Activated B cell treated with CpG ODN at 0.5 μM for 24 hours (primary cell): ENCODE measurements at regions not wholly inside any gene's neighbourhood (a gene's known extent, or its start where the extent isn't known, plus 50 kb on each side); places are given as distances from the start of the nearest gene placed in this dataset.

Source experiments
- ATAC-seq: fragments of 200-7000 bp; cut with Tn5 transposase; one replicate; pipeline ENCODE4 v1.10.0; 2021; ENCODE audit warnings: low read depth, mild to moderate bottlenecking, moderate library complexity
- CTCF ChIA-PET: fragments of 350-600 bp; sonication (Branson Sonifier 250); formaldehyde crosslinking; loops from one replicate; lab custom pipeline; 2021; ENCODE audit warnings: antibody characterized with exemption; lab: Charles Lee
- POLR2A ChIA-PET: fragments of 350-600 bp; sonication (Branson Sonifier 250); formaldehyde crosslinking; loops from one replicate; lab custom pipeline; 2021; ENCODE audit warnings: antibody characterized with exemption; lab: Charles Lee
- DNase-seq: peaks from one replicate; pipeline ENCODE4 v3.0.0; 2022
- H3K27ac Mint-ChIP-seq: one replicate; pipeline ENCODE4 v1.8.0; 2020; ENCODE audit warnings: mixed read lengths
- H3K27me3 Mint-ChIP-seq: one replicate; pipeline ENCODE4 v1.8.0; 2021; ENCODE audit warnings: mixed read lengths
- H3K36me3 Mint-ChIP-seq: one replicate; pipeline ENCODE4 v1.8.0; 2021; ENCODE audit warnings: low read depth, mixed read lengths
- H3K4me1 Mint-ChIP-seq: one replicate; pipeline ENCODE4 v1.8.0; 2021; ENCODE audit warnings: mixed read lengths
- H3K4me3 Mint-ChIP-seq: one replicate; pipeline ENCODE4 v1.8.0; 2020; ENCODE audit warnings: mild to moderate bottlenecking, mixed read lengths
- H3K9me3 Mint-ChIP-seq: one replicate; pipeline ENCODE4 v1.8.0; 2020; ENCODE audit warnings: mixed read lengths
- intact Hi-C: fragments of 100-400 bp; cut with micrococcal nuclease; formaldehyde crosslinking; loops from one replicate; pipeline ENCODE4 v1.15.1; 2024
- TF ChIP-seq, protein P1 (sequence below): fragments of 200-600 bp; IDR thresholded peaks from one replicate; pipeline ENCODE4 v1.8.0; 2022; ENCODE audit warnings: antibody characterized with exemption, mild to moderate bottlenecking

DNA sequence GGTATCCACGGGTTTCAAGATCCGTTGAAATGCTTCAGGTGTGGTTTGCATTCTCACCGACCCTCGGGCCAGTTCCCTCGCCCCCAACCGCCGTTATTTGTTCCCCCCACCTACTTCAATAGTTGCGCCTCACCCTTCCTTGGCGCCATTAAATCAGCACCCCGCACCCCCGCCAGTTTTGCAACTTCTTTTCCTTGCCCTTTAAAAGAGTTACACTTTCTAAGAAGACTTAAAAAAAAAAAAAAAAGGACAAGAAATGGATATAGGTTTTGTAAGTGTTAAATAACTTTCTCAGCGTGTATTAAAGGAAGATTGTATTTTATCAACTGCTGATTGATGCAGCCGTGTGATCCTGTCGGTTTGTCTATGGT lies 87.2 kb downstream of the NR2F2 start:
- Mint-ChIP-seq H3K4me1 (no peaks in the 10 kb centered on the region), H3K36me3 (no peaks in the 10 kb centered on the region), H3K4me3 (no peak overlapping the region), H3K27me3 (peaks cover 48% of the 10 kb centered on the region), H3K9me3 (no peaks in the 10 kb centered on the region), H3K27ac (no peak overlapping the region)
- DNase-seq = no peak
- intact Hi-C loops = no loop called here
- ChIA-PET CTCF (no interaction called here), POLR2A (no interaction called here)
- no peak for ATAC-seq
- TF ChIP-seq, protein P1, sequence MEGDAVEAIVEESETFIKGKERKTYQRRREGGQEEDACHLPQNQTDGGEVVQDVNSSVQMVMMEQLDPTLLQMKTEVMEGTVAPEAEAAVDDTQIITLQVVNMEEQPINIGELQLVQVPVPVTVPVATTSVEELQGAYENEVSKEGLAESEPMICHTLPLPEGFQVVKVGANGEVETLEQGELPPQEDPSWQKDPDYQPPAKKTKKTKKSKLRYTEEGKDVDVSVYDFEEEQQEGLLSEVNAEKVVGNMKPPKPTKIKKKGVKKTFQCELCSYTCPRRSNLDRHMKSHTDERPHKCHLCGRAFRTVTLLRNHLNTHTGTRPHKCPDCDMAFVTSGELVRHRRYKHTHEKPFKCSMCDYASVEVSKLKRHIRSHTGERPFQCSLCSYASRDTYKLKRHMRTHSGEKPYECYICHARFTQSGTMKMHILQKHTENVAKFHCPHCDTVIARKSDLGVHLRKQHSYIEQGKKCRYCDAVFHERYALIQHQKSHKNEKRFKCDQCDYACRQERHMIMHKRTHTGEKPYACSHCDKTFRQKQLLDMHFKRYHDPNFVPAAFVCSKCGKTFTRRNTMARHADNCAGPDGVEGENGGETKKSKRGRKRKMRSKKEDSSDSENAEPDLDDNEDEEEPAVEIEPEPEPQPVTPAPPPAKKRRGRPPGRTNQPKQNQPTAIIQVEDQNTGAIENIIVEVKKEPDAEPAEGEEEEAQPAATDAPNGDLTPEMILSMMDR = no peak

GRCh38 chr15:96418146-96418545 lies 87.6 kb downstream of the NR2F2 start:
- no peak overlapping the region for H3K27ac Mint-ChIP-seq
- TF ChIP-seq, protein P1 = no peak
- intact Hi-C loops = no loop called here
- DNase-seq (no peak), ATAC-seq (no peak)
- no peak overlapping the region for H3K4me3 Mint-ChIP-seq
- ChIA-PET CTCF (no interaction called here), POLR2A (no interaction called here)
- peaks cover 45% of the 10 kb centered on the region for H3K27me3 Mint-ChIP-seq
- no peaks in the 10 kb centered on the region for H3K36me3 Mint-ChIP-seq
- H3K9me3 Mint-ChIP-seq = no peaks in the 10 kb centered on the region
- H3K4me1 Mint-ChIP-seq = no peaks in the 10 kb centered on the region

DNA sequence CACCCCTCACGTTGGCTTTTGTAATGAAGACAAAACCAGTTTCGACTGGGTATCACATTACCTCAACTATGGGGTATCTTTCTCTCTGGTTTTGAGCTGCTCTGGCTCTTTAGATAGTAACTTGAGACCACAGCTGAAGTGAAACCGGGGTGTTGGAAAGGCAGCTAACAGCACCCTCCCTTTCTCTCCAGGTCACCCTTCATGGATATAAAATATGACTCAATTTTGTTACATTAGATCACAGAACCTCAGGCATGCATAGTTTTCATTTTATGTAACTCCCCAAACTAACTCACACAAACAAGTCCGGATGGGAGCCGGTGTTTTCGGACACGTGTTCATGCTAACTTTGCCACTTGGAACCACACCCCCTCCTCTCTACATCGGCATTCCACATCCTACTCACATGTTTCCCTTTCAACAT lies 90.7 kb downstream of the NR2F2 start:
- DNase-seq = no peak
- Mint-ChIP-seq H3K9me3 (peaks cover 3% of the 10 kb centered on the region), H3K27me3 (peaks cover 26% of the 10 kb centered on the region), H3K27ac (no peak overlapping the region), H3K4me1 (no peaks in the 10 kb centered on the region), H3K4me3 (no peak overlapping the region), H3K36me3 (no peaks in the 10 kb centered on the region)
- POLR2A ChIA-PET = no interaction called here
- TF ChIP-seq, protein P1 = no peak
- intact Hi-C loops = no loop called here
- no peak for ATAC-seq
- CTCF ChIA-PET = no interaction called here

- no peak for DNase-seq
- H3K9me3 Mint-ChIP-seq = peaks cover 3% of the 10 kb centered on the region
- H3K4me1 Mint-ChIP-seq = no peaks in the 10 kb centered on the region
- POLR2A ChIA-PET = no interaction called here
- no peak for ATAC-seq
- H3K36me3 Mint-ChIP-seq = no peaks in the 10 kb centered on the region
- intact Hi-C loops = no loop called here
- no peak overlapping the region for H3K27ac Mint-ChIP-seq
- CTCF ChIA-PET = no interaction called here
- TF ChIP-seq, protein P1 = no peak
- peaks cover 24% of the 10 kb centered on the region for H3K27me3 Mint-ChIP-seq
- H3K4me3 Mint-ChIP-seq = no peak overlapping the region
Observed at GRCh38 chr15:96422125-96422524, 91.6 kb downstream of the NR2F2 start.

DNA sequence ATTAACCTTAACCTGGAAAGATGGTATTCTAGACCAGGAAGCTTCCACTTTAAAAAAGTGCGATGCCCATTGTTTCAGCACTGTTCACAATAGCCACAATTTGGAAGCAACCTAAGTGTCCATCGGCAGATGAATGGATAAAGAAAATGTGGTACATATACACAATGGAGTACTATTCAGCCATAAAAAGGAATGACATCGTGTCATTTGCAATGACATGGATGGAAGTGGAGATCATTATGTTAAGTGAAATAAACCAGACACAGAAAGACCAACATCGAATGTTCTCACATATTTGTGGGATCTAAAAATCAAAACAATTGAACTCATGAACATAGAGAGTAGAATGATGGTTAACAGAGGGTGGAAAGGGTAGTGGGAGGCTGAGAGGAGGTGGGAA lies 94.2 kb downstream of the NR2F2 start:
- intact Hi-C loops = no loop called here
- Mint-ChIP-seq H3K4me3 (no peak overlapping the region), H3K36me3 (no peaks in the 10 kb centered on the region), H3K4me1 (no peaks in the 10 kb centered on the region), H3K27me3 (peaks cover 3% of the 10 kb centered on the region), H3K27ac (no peak overlapping the region), H3K9me3 (peaks cover 5% of the 10 kb centered on the region)
- CTCF ChIA-PET = no interaction called here
- POLR2A ChIA-PET = no interaction called here
- TF ChIP-seq, protein P1 = no peak
- no peak for ATAC-seq
- DNase-seq = no peak
